ENCODE measurements at regions not wholly inside any gene's neighbourhood (a gene's known extent, or its start where the extent isn't known, plus 50 kb on each side); places are given as distances from the start of the nearest gene placed in this dataset.

- Histone ChIP-seq H2AK9ac (replicated peaks; ENCODE audit: low read depth, low read length, poor library complexity) (no peak overlapping the region), H3K9ac (ENCODE audit: low read depth, low read length) (no peak overlapping the region), H3K27ac (ENCODE audit: insufficient read depth, low read length) (no peak overlapping the region), H2BK120ac (ENCODE audit: low read depth, low read length) (no peak overlapping the region), H3K79me1 (ENCODE audit: low read depth in 1 of 2, low read length in 2 of 2) (no peaks in the 10 kb centered on the region), H3K27me3 (ENCODE audit: control insufficient read depth, insufficient read depth, low read length) (peaks cover 17% of the 10 kb centered on the region), H2BK15ac (ENCODE audit: low read depth, low read length) (no peak overlapping the region), H2AK5ac (ENCODE audit: low read depth, low read length) (no peak overlapping the region), H3K56ac (ENCODE audit: extremely low read depth, insufficient read depth, low read length) (no peak overlapping the region), H4K8ac (ENCODE audit: low read depth in 2 of 2, low read length in 2 of 2) (no peak overlapping the region), H2BK5ac (ENCODE audit: low read depth, low read length, poor library complexity, severe bottlenecking) (no peak overlapping the region), H3K4me2 (ENCODE audit: low read depth, low read length) (no peak overlapping the region), H2BK20ac (ENCODE audit: low read depth, low read length) (no peak overlapping the region), H3K36me3 (ENCODE audit: control insufficient read depth, insufficient read depth, low read length) (no peaks in the 10 kb centered on the region), H3K14ac (replicated peaks; ENCODE audit: low read depth, low read length) (no peak overlapping the region), H3K4me3 (ENCODE audit: insufficient read depth, low read depth, low read length) (no peak overlapping the region), H3K4me1 (ENCODE audit: control insufficient read depth, insufficient read depth, low read length) (no peaks in the 10 kb centered on the region), H3K4ac (ENCODE audit: low read depth, low read length) (no peak overlapping the region), H2AFZ (replicated peaks; ENCODE audit: low read length, poor library complexity) (no peak overlapping the region), H3K18ac (ENCODE audit: low read depth, low read length) (no peak overlapping the region), H4K20me1 (ENCODE audit: insufficient read depth, low read length) (no peaks in the 10 kb centered on the region), H4K5ac (ENCODE audit: low read depth, low read length) (no peak overlapping the region), H3K9me3 (ENCODE audit: control insufficient read depth, insufficient read depth, low read length) (no peaks in the 10 kb centered on the region), H4K91ac (ENCODE audit: insufficient read depth, low read depth, low read length) (no peak overlapping the region), H3K9me1 (ENCODE audit: insufficient read depth, low read length) (no peaks in the 10 kb centered on the region), H3K23ac (ENCODE audit: low read depth, low read length) (no peak overlapping the region)
- TF ChIP-seq MXI1 (IDR thresholded peaks at IDR 0.05; ENCODE audit: borderline replicate concordance, low read depth, low read length): no peak
- no peak for TF ChIP-seq CTCF (conservative IDR thresholded peaks at IDR 0.05; ENCODE audit: low read depth, low read length)
- TF ChIP-seq NFE2L2 (IDR thresholded peaks at IDR 0.05; ENCODE audit: low read depth, low read length): no peak
- TF ChIP-seq FOS (IDR thresholded peaks at IDR 0.05; ENCODE audit: low read depth, low read length): no peak
- no peak for TF ChIP-seq BHLHE40 (IDR thresholded peaks at IDR 0.05; ENCODE audit: low read depth, low read length)
- no peak for TF ChIP-seq SMC3 (IDR thresholded peaks at IDR 0.05; ENCODE audit: low read depth, low read length)
- no peak for TF ChIP-seq ELK1 (IDR thresholded peaks at IDR 0.05; ENCODE audit: borderline replicate concordance, low read depth, low read length)
- TF ChIP-seq RCOR1 (IDR thresholded peaks at IDR 0.05; ENCODE audit: insufficient replicate concordance, low read length): no peak
- TF ChIP-seq RAD21 (IDR thresholded peaks at IDR 0.05; ENCODE audit: low read length): no peak
- TF ChIP-seq MAZ (IDR thresholded peaks at IDR 0.05; ENCODE audit: borderline replicate concordance, low read depth, low read length): no peak
- no peak for TF ChIP-seq RFX5 (IDR thresholded peaks at IDR 0.05; ENCODE audit: low read depth, low read length)
- TF ChIP-seq CEBPB (IDR thresholded peaks at IDR 0.05; ENCODE audit: low read depth, low read length): no peak
- ChIA-PET CTCF (no interaction called here), POLR2A (ENCODE audit: unreplicated experiment) (no interaction called here)
- WGBS, 2 experiments (ENCODE audit: extremely low coverage in 2 of 2, insufficient read length in 1 of 2): 88% methylated on average over 3 of the region's 5 CpGs; no CpG with 5 or more reads in 1 of the 2 experiments
- DNase-seq (no peak), ATAC-seq (ENCODE audit: low read depth) (no peak)
- dilution Hi-C loops (cut with HindIII; ENCODE audit: low sequenced_read_pairs, unreplicated experiment) (no loop called here), intact Hi-C loops (cut with micrococcal nuclease) (no loop called here), in situ Hi-C loops (cut with MboI; ENCODE audit: low sequenced_read_pairs) (loop anchor here (10.0 to 25.0 kb wide), 2 partner anchors 61 to 476 kb away; no protein-coding TSS in a partner anchor)
- no TSS peak for BruUV-seq (replicated peaks)
Measured at GRCh38 chr18:21963336-21963735, 206.1 kb upstream of the GATA6 start.

Measured in IMR-90 (cell line).